Thyroid gland (tissue), 4 donors: ENCODE measurements at regions not wholly inside any gene's neighbourhood (a gene's known extent, or its start where the extent isn't known, plus 50 kb on each side); places are given as distances from the start of the nearest gene placed in this dataset.

ENCODE experiments used
- DNase-seq, 2 donors: peaks; one replicate each; pipeline ENCODE4 v3.0.0-alpha.2; 2019
- H3K27ac ChIP-seq, 3 donors: fragments of 200-600 bp; sonication (generic); 1 replicate in 2 of 3; 2 replicates in 1 of 3; pipeline ENCODE4 v1.5.1; 2016 to 2019; ENCODE audit warnings: mild to moderate bottlenecking in 1 of 3, moderate library complexity in 1 of 3
- H3K27me3 ChIP-seq: fragments of 200-600 bp; sonication (generic); one replicate; pipeline ENCODE4 v1.5.1; 2019
- H3K36me3 ChIP-seq, 2 donors: fragments of 200-600 bp; sonication (generic); one replicate each; pipeline ENCODE4 v1.5.1; 2016 to 2019
- H3K4me1 ChIP-seq, 2 donors: fragments of 200-600 bp; sonication (generic); one replicate each; pipeline ENCODE4 v1.5.1; 2017 to 2019
- H3K4me3 ChIP-seq, 3 donors: fragments of 200-600 bp; sonication (generic); replicated peaks in 1 of 3; 1 replicate in 2 of 3; 2 replicates in 1 of 3; pipeline ENCODE4 v1.5.1; 2016; ENCODE audit warnings: mild to moderate bottlenecking in 1 of 3
- H3K9me3 ChIP-seq: fragments of 200-600 bp; sonication (generic); one replicate; pipeline ENCODE4 v1.5.1; 2017
- POLR2A ChIP-seq, 2 donors: fragments of 450-650 bp; IDR thresholded peaks; one replicate each; pipeline ENCODE4 v1.6.1; 2017; ENCODE audit warnings: antibody characterized with exemption in 2 of 2, mild to moderate bottlenecking in 2 of 2, moderate library complexity in 1 of 2
- WGBS, 2 donors: methylation state at CpG; one replicate each; pipeline ENCODE4 v1.1.5; 2017; 5-methylcytosine and 5-hydroxymethylcytosine counted together
- intact Hi-C: fragments of 100-400 bp; cut with DNase I; formaldehyde crosslinking; loops from one replicate; pipeline ENCODE4 v1.15.1; 2023
- TF ChIP-seq, protein P1 (sequence below), 6 experiments: fragments of 200-600 bp in 3 of 6; fragments of 450-650 bp in 3 of 6; sonication (generic) in 3 of 6; IDR thresholded peaks; one replicate each; pipeline ENCODE4 v1.5.1; 2016 to 2019; ENCODE audit warnings: antibody characterized with exemption in 6 of 6, mild to moderate bottlenecking in 2 of 6, inconsistent platforms in 1 of 6, moderate library complexity in 1 of 6

DNA sequence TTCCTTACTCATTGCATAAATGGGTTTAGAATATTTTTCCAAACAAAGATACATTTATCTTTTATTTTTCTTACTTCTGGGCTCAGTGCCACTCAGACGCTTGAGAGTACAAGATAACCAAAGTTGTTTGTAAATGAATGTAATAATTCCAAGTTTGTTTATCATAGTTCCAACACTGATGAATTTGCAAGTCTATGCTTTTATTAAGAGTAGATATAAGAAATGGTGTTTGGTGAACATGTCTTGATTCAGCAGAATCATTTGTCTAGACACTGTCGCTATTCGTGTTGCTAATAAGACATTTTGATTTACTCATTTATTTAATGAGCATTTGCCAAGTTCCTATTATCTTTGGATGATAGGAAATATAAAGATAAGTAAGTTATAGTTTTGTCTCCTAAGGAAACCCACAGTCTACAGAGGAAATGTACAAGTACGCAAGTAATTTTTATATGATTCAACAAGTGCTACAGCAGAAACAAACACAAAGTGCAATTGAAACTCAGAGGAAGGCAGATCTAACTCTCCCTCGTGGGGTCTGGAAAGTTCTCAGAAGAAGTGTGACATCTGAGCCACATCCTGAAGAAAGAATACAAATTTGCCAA lies 132.8 kb upstream of the FSCB start:
- DNase-seq: no peak
- Histone ChIP-seq H3K4me3 (no peak overlapping the region), H3K4me1 (peaks cover 8 to 9% of the 10 kb centered on the region in 2 donors), H3K27me3 (no peaks in the 10 kb centered on the region), H3K27ac (peak overlapping the region in 1 of 3 donors; percentile 62), H3K36me3 (no peaks in the 10 kb centered on the region), H3K9me3 (no peaks in the 10 kb centered on the region)
- 40 to 45% methylated on average over 5 of the region's 5 CpGs for WGBS, 2 donors
- intact Hi-C loops: no loop called here
- TF ChIP-seq, protein P1, sequence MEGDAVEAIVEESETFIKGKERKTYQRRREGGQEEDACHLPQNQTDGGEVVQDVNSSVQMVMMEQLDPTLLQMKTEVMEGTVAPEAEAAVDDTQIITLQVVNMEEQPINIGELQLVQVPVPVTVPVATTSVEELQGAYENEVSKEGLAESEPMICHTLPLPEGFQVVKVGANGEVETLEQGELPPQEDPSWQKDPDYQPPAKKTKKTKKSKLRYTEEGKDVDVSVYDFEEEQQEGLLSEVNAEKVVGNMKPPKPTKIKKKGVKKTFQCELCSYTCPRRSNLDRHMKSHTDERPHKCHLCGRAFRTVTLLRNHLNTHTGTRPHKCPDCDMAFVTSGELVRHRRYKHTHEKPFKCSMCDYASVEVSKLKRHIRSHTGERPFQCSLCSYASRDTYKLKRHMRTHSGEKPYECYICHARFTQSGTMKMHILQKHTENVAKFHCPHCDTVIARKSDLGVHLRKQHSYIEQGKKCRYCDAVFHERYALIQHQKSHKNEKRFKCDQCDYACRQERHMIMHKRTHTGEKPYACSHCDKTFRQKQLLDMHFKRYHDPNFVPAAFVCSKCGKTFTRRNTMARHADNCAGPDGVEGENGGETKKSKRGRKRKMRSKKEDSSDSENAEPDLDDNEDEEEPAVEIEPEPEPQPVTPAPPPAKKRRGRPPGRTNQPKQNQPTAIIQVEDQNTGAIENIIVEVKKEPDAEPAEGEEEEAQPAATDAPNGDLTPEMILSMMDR (IDR thresholded peaks at IDR 0.05): no peak
- no peak for TF ChIP-seq POLR2A (IDR thresholded peaks at IDR 0.05)

DNA sequence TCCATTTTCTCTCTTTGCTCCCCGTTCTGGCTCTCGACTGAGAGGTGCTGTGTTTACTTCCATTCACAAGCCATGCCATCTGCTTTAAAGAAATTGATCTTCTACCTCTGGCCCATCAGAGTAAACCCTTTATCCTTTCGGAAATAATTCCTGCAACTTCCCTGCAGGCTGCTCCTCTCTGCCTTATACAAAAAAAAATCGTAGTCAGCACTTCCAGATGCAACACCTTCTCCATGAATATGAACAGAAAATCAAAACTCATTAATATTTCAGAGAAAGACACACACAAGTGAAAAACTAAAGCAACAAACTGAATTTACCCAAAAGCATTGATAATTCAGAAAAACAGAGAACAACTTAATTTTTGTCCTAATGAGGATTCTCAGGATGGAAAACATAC lies 127.6 kb upstream of the FSCB start:
- no peaks in the 10 kb centered on the region for H3K9me3 ChIP-seq
- H3K27ac ChIP-seq: no peak overlapping the region
- TF ChIP-seq, protein P1 (IDR thresholded peaks at IDR 0.05): no peak
- no peak for TF ChIP-seq POLR2A (IDR thresholded peaks at IDR 0.05)
- no peak for DNase-seq
- no peak overlapping the region for H3K4me3 ChIP-seq
- intact Hi-C loops: no loop called here
- WGBS, 2 donors: 87 to 88% methylated on average over 4 of the region's 4 CpGs
- no peaks in the 10 kb centered on the region for H3K36me3 ChIP-seq
- peaks cover 0 to 3% of the 10 kb centered on the region in 2 donors for H3K4me1 ChIP-seq
- no peaks in the 10 kb centered on the region for H3K27me3 ChIP-seq

DNA sequence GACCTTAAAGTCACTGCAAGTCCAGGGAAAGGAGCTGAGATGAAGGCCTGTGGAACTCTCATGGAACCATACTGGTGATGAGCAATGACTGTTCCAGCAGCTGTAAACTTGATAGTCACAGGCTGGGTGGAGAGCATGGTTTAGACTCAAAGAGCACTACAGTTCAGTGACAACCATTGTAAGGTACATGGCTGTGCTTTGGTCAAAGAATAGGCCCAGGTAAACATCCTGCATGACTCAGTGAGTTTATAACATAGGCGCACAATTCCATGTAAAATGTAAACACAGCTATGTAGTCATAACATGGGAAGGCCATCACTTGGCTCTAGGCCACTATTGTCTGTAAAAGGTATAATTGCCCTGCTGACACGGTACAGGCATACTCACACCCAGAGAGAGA lies 119.3 kb upstream of the FSCB start:
- no peaks in the 10 kb centered on the region for H3K36me3 ChIP-seq
- no peak for DNase-seq
- intact Hi-C loops: no loop called here
- WGBS, 2 donors: 82 to 93% methylated on average over 2 of the region's 2 CpGs
- H3K4me1 ChIP-seq: no peaks in the 10 kb centered on the region
- H3K27me3 ChIP-seq: no peaks in the 10 kb centered on the region
- H3K27ac ChIP-seq: no peak overlapping the region
- TF ChIP-seq POLR2A (IDR thresholded peaks at IDR 0.05): no peak
- TF ChIP-seq, protein P1 (IDR thresholded peaks at IDR 0.05): no peak
- H3K9me3 ChIP-seq: no peaks in the 10 kb centered on the region
- H3K4me3 ChIP-seq: no peak overlapping the region

DNA sequence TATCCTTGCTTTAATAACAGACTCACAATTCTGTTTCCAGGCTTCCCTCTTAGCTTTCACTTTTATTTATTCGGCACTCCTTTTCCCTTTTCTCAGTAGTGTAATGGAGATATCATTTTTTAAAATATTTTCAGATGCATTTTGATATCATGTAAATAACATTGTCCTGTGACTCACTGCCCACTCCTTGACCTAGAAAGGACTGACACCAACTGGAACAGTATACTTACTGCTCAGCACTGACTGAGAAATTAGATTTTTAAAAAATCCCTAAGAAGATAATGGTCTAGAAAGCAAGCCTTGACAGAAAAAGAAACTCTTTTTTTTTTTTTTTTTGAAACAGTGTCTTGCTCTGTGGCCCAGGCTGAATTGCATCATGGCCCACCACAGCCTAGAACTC lies 118.0 kb upstream of the FSCB start:
- intact Hi-C loops: no loop called here
- Histone ChIP-seq H3K4me1 (no peaks in the 10 kb centered on the region), H3K9me3 (no peaks in the 10 kb centered on the region), H3K27me3 (no peaks in the 10 kb centered on the region), H3K36me3 (no peaks in the 10 kb centered on the region), H3K27ac (no peak overlapping the region), H3K4me3 (no peak overlapping the region)
- DNase-seq: no peak
- TF ChIP-seq, protein P1 (IDR thresholded peaks at IDR 0.05): no peak
- no peak for TF ChIP-seq POLR2A (IDR thresholded peaks at IDR 0.05)
- WGBS, 2 donors: 71 to 82% methylated on average over 1 of the region's 1 CpG

DNA sequence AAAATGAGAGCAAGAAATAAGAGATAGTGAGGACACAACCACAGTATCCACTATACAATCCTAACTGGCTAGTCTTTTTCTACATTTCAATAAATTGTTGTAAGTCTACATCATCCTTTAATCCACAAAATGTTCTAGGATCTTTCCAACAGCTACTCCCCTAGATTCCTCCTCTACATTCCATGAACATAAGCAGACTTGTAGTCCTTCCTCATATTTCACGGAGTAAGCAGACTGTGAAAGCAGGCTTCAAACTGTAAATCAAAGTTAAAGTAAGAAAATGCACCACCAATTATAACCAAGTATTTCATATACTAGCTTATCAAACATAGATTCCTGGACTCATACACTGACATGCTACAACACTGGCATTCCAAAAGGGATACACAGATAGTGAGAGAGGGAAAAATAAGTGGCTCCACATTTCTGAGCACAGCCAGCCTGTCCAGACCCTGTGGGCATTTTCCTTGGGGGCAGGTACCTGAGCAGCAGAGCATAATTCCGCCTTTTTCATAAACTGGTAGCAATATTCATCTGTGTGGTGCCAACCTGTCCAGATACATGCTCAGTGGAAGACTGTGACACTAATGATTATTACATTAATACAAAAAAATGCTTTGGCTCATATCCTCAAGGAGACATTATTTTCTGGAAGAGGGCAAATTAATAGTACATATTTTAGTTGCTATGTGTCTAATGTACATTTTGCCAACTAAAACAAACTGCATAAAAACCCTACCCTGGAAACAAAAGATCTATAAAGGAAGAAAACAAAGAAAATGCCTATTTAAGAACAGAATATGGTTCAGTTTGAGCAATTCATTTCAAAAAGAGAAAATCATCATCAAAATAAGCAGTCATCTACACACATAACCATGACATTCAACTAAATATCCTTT lies 113.3 kb upstream of the FSCB start:
- no peak for TF ChIP-seq POLR2A (IDR thresholded peaks at IDR 0.05)
- TF ChIP-seq, protein P1 (IDR thresholded peaks at IDR 0.05): no peak
- H3K27ac ChIP-seq: no peak overlapping the region

More for the DNA sequence above, 113.3 kb upstream of the FSCB start:
- intact Hi-C loops: no loop called here
- WGBS, 2 donors: 86 to 94% methylated on average over 2 of the region's 2 CpGs
- Histone ChIP-seq H3K36me3 (no peaks in the 10 kb centered on the region), H3K9me3 (no peaks in the 10 kb centered on the region), H3K27me3 (no peaks in the 10 kb centered on the region), H3K4me1 (no peaks in the 10 kb centered on the region), H3K4me3 (no peak overlapping the region)
- DNase-seq: no peak
